OCI-LY1 (cell line): ENCODE measurements at regions not wholly inside any gene's neighbourhood (a gene's known extent, or its start where the extent isn't known, plus 50 kb on each side); places are given as distances from the start of the nearest gene placed in this dataset.

ENCODE experiments used
- H2AFZ ChIP-seq: fragments of 200-600 bp; sonication (generic), shearing (Covaris generic); 2 replicates; pipeline ENCODE4 v1.6.0; 2014; ENCODE audit warnings: antibody characterized with exemption, mild to moderate bottlenecking, low read length
- H3F3A ChIP-seq: fragments of 200-600 bp; sonication (generic), shearing (Covaris generic); 2 replicates; pipeline ENCODE4 v1.6.0; 2014; ENCODE audit warnings: mild to moderate bottlenecking, antibody characterized with exemption, low read length, moderate library complexity; ENCODE audit not compliant: insufficient read depth
- H3K27ac ChIP-seq: fragments of 200-600 bp; sonication (generic); 2 replicates; pipeline ENCODE4 v1.5.1; 2014; ENCODE audit warnings: low read length, mixed run types, mild to moderate bottlenecking, low read depth; ENCODE audit not compliant: poor library complexity, severe bottlenecking
- H3K27me3 ChIP-seq: fragments of 200-600 bp; sonication (generic); 2 replicates; pipeline ENCODE4 v1.6.0; 2014; ENCODE audit warnings: antibody characterized with exemption, mild to moderate bottlenecking, low read length, moderate library complexity; ENCODE audit not compliant: insufficient read depth
- H3K36me3 ChIP-seq: fragments of 200-600 bp; sonication (generic); 2 replicates; pipeline ENCODE4 v1.6.1; 2014; ENCODE audit warnings: mild to moderate bottlenecking, antibody characterized with exemption, low read length, moderate library complexity, mixed read lengths; ENCODE audit not compliant: insufficient read depth
- H3K4me1 ChIP-seq: fragments of 200-600 bp; sonication (generic); 2 replicates; pipeline ENCODE4 v1.5.1; 2014; ENCODE audit warnings: mild to moderate bottlenecking, low read length, moderate library complexity; ENCODE audit not compliant: insufficient read depth, severe bottlenecking
- H3K4me2 ChIP-seq: fragments of 200-600 bp; sonication (generic), shearing (Covaris generic); 2 replicates; pipeline ENCODE4 v1.6.1; 2014; ENCODE audit warnings: low read length
- H3K4me3 ChIP-seq: fragments of 200-600 bp; sonication (generic); 2 replicates; pipeline ENCODE4 v1.5.1; 2014; ENCODE audit warnings: low read length, low read depth, mild to moderate bottlenecking, mixed read lengths; ENCODE audit not compliant: poor library complexity, severe bottlenecking
- H3K79me2 ChIP-seq: fragments of 200-600 bp; shearing (Covaris generic); 2 replicates; pipeline ENCODE4 v1.6.1; 2016; ENCODE audit warnings: mixed run types, low read length, mixed read lengths; ENCODE audit not compliant: insufficient read depth
- H3K9ac ChIP-seq: fragments of 200-600 bp; sonication (generic), shearing (Covaris generic); 2 replicates; pipeline ENCODE4 v1.6.1; 2014; ENCODE audit warnings: mild to moderate bottlenecking, low read length, mixed read lengths
- H3K9me2 ChIP-seq: fragments of 200-600 bp; sonication (generic), shearing (Covaris generic); 2 replicates; pipeline ENCODE4 v1.6.1; 2014; ENCODE audit warnings: low read depth, mild to moderate bottlenecking, low read length, mixed read lengths
- H3K9me3 ChIP-seq: fragments of 200-600 bp; shearing (Covaris generic); 2 replicates; pipeline ENCODE4 v1.6.1; 2014; ENCODE audit warnings: low read length, mixed read lengths
- H4K20me1 ChIP-seq: fragments of 200-600 bp; sonication (generic), shearing (Covaris generic); 2 replicates; pipeline ENCODE4 v1.6.0; 2016; ENCODE audit warnings: mild to moderate bottlenecking, low read length; ENCODE audit not compliant: insufficient read depth
- CTCF ChIP-seq: fragments of 200-600 bp; sonication (generic), shearing (Covaris generic); IDR thresholded peaks from 2 replicates; pipeline ENCODE4 v1.5.1; 2017; ENCODE audit warnings: mild to moderate bottlenecking, antibody characterized with exemption, low read length, moderate library complexity, mixed read lengths
- EZH2 ChIP-seq: fragments of 200-600 bp; sonication (generic), shearing (Covaris generic); IDR thresholded peaks from 2 replicates; pipeline ENCODE4 v1.8.0; 2017; ENCODE audit warnings: borderline replicate concordance, mixed run types, mild to moderate bottlenecking, antibody characterized with exemption, low read length, moderate library complexity, mixed read lengths

GRCh38 chr13:62046512-62046911 is 630.9 kb upstream of the PCDH20 start:
- Histone ChIP-seq H3K4me2 (no peak overlapping the region), H3F3A (no peaks in the 10 kb centered on the region), H3K27ac (no peak overlapping the region), H3K36me3 (no peaks in the 10 kb centered on the region), H3K27me3 (no peaks in the 10 kb centered on the region), H3K9me3 (0 out of 2 replicates have a peak, but pooled peaks cover 6% of the 10 kb centered on the region), H3K79me2 (no peaks in the 10 kb centered on the region), H4K20me1 (no peaks in the 10 kb centered on the region), H3K9ac (no peak overlapping the region), H3K9me2 (no peaks in the 10 kb centered on the region), H2AFZ (no peak overlapping the region), H3K4me3 (no peak overlapping the region), H3K4me1 (no peaks in the 10 kb centered on the region)
- no peak for TF ChIP-seq CTCF
- no peak for TF ChIP-seq EZH2

GRCh38 chr13:62043600-62043999 is 628.0 kb upstream of the PCDH20 start:
- Histone ChIP-seq H3K27me3 (no peaks in the 10 kb centered on the region), H4K20me1 (no peaks in the 10 kb centered on the region), H3K79me2 (no peaks in the 10 kb centered on the region), H3K27ac (no peak overlapping the region), H3K9ac (no peak overlapping the region), H3K9me2 (no peaks in the 10 kb centered on the region), H3K4me1 (peaks cover 7% of the 10 kb centered on the region), H3K9me3 (0 out of 2 replicates have a peak, but pooled peaks cover 3% of the 10 kb centered on the region), H2AFZ (no peak overlapping the region), H3K36me3 (no peaks in the 10 kb centered on the region), H3K4me3 (no peak overlapping the region), H3K4me2 (no peak overlapping the region), H3F3A (no peaks in the 10 kb centered on the region)
- TF ChIP-seq CTCF (no peak), EZH2 (no peak)

- no peaks in the 10 kb centered on the region for H3K79me2 ChIP-seq
- TF ChIP-seq CTCF (no peak), EZH2 (no peak)
- H3K9me3 ChIP-seq: no peaks in the 10 kb centered on the region
- no peak overlapping the region for H2AFZ ChIP-seq
- no peak overlapping the region for H3K4me3 ChIP-seq
- H3K9me2 ChIP-seq: no peaks in the 10 kb centered on the region
- H3K4me1 ChIP-seq: peaks cover 7% of the 10 kb centered on the region
- no peaks in the 10 kb centered on the region for H3K27me3 ChIP-seq
- no peaks in the 10 kb centered on the region for H4K20me1 ChIP-seq
- no peak overlapping the region for H3K4me2 ChIP-seq
- H3K36me3 ChIP-seq: no peaks in the 10 kb centered on the region
- H3K9ac ChIP-seq: no peak overlapping the region
- H3F3A ChIP-seq: no peaks in the 10 kb centered on the region
- H3K27ac ChIP-seq: no peak overlapping the region
These were observed 625.2 kb upstream of the PCDH20 start for GRCh38 chr13:62040806-62041205.
